ENCODE measurements at regions not wholly inside any gene's neighbourhood (a gene's known extent, or its start where the extent isn't known, plus 50 kb on each side); places are given as distances from the start of the nearest gene placed in this dataset.

DNA sequence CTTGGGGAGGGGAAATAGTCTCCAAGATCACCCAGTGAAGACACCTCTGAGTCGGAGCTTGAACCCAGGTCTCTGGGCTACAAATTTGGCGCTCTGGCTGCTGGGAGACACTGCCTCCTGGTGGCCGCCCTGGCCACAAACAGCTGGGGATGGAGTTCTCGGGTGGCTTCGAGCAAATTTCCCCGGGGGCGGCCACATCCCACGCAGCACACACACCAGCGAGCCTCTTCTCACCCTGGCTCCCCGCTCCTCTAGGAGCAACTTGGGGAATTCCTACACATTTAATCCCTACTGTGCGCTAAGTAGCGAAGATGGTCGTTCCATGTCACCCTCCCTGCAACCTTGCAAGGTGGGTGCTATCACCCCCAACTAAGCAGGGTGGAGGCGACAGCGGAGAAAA, 66.2 kb upstream of the BEGAIN start:
- TF ChIP-seq, protein P1, sequence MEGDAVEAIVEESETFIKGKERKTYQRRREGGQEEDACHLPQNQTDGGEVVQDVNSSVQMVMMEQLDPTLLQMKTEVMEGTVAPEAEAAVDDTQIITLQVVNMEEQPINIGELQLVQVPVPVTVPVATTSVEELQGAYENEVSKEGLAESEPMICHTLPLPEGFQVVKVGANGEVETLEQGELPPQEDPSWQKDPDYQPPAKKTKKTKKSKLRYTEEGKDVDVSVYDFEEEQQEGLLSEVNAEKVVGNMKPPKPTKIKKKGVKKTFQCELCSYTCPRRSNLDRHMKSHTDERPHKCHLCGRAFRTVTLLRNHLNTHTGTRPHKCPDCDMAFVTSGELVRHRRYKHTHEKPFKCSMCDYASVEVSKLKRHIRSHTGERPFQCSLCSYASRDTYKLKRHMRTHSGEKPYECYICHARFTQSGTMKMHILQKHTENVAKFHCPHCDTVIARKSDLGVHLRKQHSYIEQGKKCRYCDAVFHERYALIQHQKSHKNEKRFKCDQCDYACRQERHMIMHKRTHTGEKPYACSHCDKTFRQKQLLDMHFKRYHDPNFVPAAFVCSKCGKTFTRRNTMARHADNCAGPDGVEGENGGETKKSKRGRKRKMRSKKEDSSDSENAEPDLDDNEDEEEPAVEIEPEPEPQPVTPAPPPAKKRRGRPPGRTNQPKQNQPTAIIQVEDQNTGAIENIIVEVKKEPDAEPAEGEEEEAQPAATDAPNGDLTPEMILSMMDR (IDR thresholded peaks at IDR 0.05 in 2 of 3, conservative IDR thresholded peaks at IDR 0.05 in 1 of 3; ENCODE audit: borderline replicate concordance in 1 of 3, insufficient read depth in 1 of 3, low read depth in 2 of 3, low read length in 2 of 3), result peak in 2 of 3 experiments; percentile 72 to 80; a peak in 4 of 6 replicates
- no peak for TF ChIP-seq RAD21 (IDR thresholded peaks at IDR 0.05; ENCODE audit: low read depth)
- TF ChIP-seq, protein P2, sequence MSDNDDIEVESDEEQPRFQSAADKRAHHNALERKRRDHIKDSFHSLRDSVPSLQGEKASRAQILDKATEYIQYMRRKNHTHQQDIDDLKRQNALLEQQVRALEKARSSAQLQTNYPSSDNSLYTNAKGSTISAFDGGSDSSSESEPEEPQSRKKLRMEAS (IDR thresholded peaks at IDR 0.05), result no peak
- TF ChIP-seq POLR2A (IDR thresholded peaks at IDR 0.05; ENCODE audit: borderline replicate concordance, extremely low read depth, insufficient read depth, insufficient read length), result no peak
- TF ChIP-seq EZH2phosphoT487 (IDR thresholded peaks at IDR 0.05; ENCODE audit: borderline replicate concordance), result no peak
- TF ChIP-seq, protein P3, sequence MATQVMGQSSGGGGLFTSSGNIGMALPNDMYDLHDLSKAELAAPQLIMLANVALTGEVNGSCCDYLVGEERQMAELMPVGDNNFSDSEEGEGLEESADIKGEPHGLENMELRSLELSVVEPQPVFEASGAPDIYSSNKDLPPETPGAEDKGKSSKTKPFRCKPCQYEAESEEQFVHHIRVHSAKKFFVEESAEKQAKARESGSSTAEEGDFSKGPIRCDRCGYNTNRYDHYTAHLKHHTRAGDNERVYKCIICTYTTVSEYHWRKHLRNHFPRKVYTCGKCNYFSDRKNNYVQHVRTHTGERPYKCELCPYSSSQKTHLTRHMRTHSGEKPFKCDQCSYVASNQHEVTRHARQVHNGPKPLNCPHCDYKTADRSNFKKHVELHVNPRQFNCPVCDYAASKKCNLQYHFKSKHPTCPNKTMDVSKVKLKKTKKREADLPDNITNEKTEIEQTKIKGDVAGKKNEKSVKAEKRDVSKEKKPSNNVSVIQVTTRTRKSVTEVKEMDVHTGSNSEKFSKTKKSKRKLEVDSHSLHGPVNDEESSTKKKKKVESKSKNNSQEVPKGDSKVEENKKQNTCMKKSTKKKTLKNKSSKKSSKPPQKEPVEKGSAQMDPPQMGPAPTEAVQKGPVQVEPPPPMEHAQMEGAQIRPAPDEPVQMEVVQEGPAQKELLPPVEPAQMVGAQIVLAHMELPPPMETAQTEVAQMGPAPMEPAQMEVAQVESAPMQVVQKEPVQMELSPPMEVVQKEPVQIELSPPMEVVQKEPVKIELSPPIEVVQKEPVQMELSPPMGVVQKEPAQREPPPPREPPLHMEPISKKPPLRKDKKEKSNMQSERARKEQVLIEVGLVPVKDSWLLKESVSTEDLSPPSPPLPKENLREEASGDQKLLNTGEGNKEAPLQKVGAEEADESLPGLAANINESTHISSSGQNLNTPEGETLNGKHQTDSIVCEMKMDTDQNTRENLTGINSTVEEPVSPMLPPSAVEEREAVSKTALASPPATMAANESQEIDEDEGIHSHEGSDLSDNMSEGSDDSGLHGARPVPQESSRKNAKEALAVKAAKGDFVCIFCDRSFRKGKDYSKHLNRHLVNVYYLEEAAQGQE (IDR thresholded peaks at IDR 0.05; ENCODE audit: low read depth), result no peak
- TF ChIP-seq, protein P4, sequence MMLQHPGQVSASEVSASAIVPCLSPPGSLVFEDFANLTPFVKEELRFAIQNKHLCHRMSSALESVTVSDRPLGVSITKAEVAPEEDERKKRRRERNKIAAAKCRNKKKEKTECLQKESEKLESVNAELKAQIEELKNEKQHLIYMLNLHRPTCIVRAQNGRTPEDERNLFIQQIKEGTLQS (IDR thresholded peaks at IDR 0.05), result no peak
- no peak for TF ChIP-seq JUND (IDR thresholded peaks at IDR 0.05)
- no peak for TF ChIP-seq CBX3 (IDR thresholded peaks at IDR 0.05; ENCODE audit: low read depth)
- no peak for TF ChIP-seq POLR2AphosphoS5 (IDR thresholded peaks at IDR 0.05; ENCODE audit: low read depth, low read length)
- no peak for TF ChIP-seq ZFX (IDR thresholded peaks at IDR 0.05)

Data from HCT116 (cell line).